ENCODE measurements at regions not wholly inside any gene's neighbourhood (a gene's known extent, or its start where the extent isn't known, plus 50 kb on each side); places are given as distances from the start of the nearest gene placed in this dataset.

- peaks cover 18% of the 10 kb centered on the region for H3K27me3 Mint-ChIP-seq
- TF ChIP-seq CTCF (conservative IDR thresholded peaks at IDR 0.05) = no peak
- no peak overlapping the region for H3K27ac Mint-ChIP-seq
- H3K9me3 Mint-ChIP-seq = no peaks in the 10 kb centered on the region
- no peaks in the 10 kb centered on the region for H3K36me3 Mint-ChIP-seq
- H3K4me3 Mint-ChIP-seq = no peak overlapping the region
- DNase-seq (ENCODE audit: extremely low spot score, unreplicated experiment) = no peak
- peaks cover 13% of the 10 kb centered on the region for H3K4me1 Mint-ChIP-seq (ENCODE audit: unreplicated experiment)
Measured at GRCh38 chr16:73912850-73913249, 383.8 kb upstream of the PSMD7 start.

- Mint-ChIP-seq H3K4me1 (ENCODE audit: unreplicated experiment) (peaks cover 13% of the 10 kb centered on the region), H3K27ac (no peak overlapping the region), H3K27me3 (peaks cover 16% of the 10 kb centered on the region), H3K4me3 (no peak overlapping the region), H3K9me3 (no peaks in the 10 kb centered on the region), H3K36me3 (no peaks in the 10 kb centered on the region)
- TF ChIP-seq CTCF (conservative IDR thresholded peaks at IDR 0.05) = no peak
- no peak for DNase-seq (ENCODE audit: extremely low spot score, unreplicated experiment)
Measured at GRCh38 chr16:73912281-73912680, 384.3 kb upstream of the PSMD7 start.

GRCh38 chr16:73909529-73910035, 387.0 kb upstream of the PSMD7 start:
- H3K4me1 Mint-ChIP-seq (ENCODE audit: unreplicated experiment) = no peaks in the 10 kb centered on the region
- TF ChIP-seq CTCF (conservative IDR thresholded peaks at IDR 0.05) = no peak
- H3K27me3 Mint-ChIP-seq = peaks cover 11% of the 10 kb centered on the region
- no peak for DNase-seq (ENCODE audit: extremely low spot score, unreplicated experiment)
- H3K9me3 Mint-ChIP-seq = no peaks in the 10 kb centered on the region
- no peak overlapping the region for H3K27ac Mint-ChIP-seq
- H3K36me3 Mint-ChIP-seq = no peaks in the 10 kb centered on the region
- H3K4me3 Mint-ChIP-seq = no peak overlapping the region

GRCh38 chr16:73891129-73891542, 405.5 kb upstream of the PSMD7 start:
- peak overlapping the region; percentile 84 for H3K4me3 Mint-ChIP-seq
- no peak for DNase-seq (ENCODE audit: extremely low spot score, unreplicated experiment)
- TF ChIP-seq CTCF (conservative IDR thresholded peaks at IDR 0.05) = no peak
- no peaks in the 10 kb centered on the region for H3K36me3 Mint-ChIP-seq
- peaks cover 42% of the 10 kb centered on the region for H3K4me1 Mint-ChIP-seq (ENCODE audit: unreplicated experiment)
- H3K27ac Mint-ChIP-seq = peak overlapping the region; percentile 40
- H3K27me3 Mint-ChIP-seq = peaks cover 56% of the 10 kb centered on the region
- no peaks in the 10 kb centered on the region for H3K9me3 Mint-ChIP-seq

GRCh38 chr16:73890186-73891128, 406.2 kb upstream of the PSMD7 start:
- Mint-ChIP-seq H3K4me1 (ENCODE audit: unreplicated experiment) (peaks cover 46% of the 10 kb centered on the region), H3K27ac (peak overlapping the region; percentile 40), H3K4me3 (peak overlapping the region; percentile 84), H3K36me3 (no peaks in the 10 kb centered on the region), H3K27me3 (peaks cover 61% of the 10 kb centered on the region), H3K9me3 (no peaks in the 10 kb centered on the region)
- no peak for TF ChIP-seq CTCF (conservative IDR thresholded peaks at IDR 0.05)
- no peak for DNase-seq (ENCODE audit: extremely low spot score, unreplicated experiment)
